Effector memory CD4-positive, alpha-beta T cell (primary cell): ENCODE measurements at regions not wholly inside any gene's neighbourhood (a gene's known extent, or its start where the extent isn't known, plus 50 kb on each side); places are given as distances from the start of the nearest gene placed in this dataset.
"Not testable (repeated sequence)": the region's sequence is repeated elsewhere in the genome, so short reads cannot be mapped to it uniquely, and the experiment has no call there.

Source experiments
- DNase-seq, 3 donors: peaks; one replicate each; pipeline ENCODE4 v3.0.0-alpha.2; 2020
- H3K27ac ChIP-seq: 2 replicates; pipeline ENCODE4 v1.7.0; 2013; ENCODE audit warnings: mild to moderate bottlenecking, low read length, moderate library complexity; ENCODE audit not compliant: insufficient read depth, poor library complexity, severe bottlenecking
- H3K27me3 ChIP-seq: replicated peaks from 2 replicates; pipeline ENCODE4 v1.7.0; 2013; ENCODE audit warnings: mild to moderate bottlenecking, low read length; ENCODE audit not compliant: insufficient read depth, control insufficient read depth, poor library complexity, severe bottlenecking
- H3K36me3 ChIP-seq: 2 replicates; pipeline ENCODE4 v1.7.0; 2013; ENCODE audit warnings: mild to moderate bottlenecking, low read length, moderate library complexity; ENCODE audit not compliant: control insufficient read depth, insufficient read depth
- H3K4me1 ChIP-seq: 2 replicates; pipeline ENCODE4 v1.7.0; 2013; ENCODE audit warnings: low read length, mild to moderate bottlenecking; ENCODE audit not compliant: control insufficient read depth, insufficient read depth, poor library complexity, severe bottlenecking
- H3K4me3 ChIP-seq: 2 replicates; pipeline ENCODE4 v1.7.0; 2013; ENCODE audit warnings: low read length, low read depth, mild to moderate bottlenecking; ENCODE audit not compliant: insufficient read depth, poor library complexity, severe bottlenecking
- H3K9me3 ChIP-seq: 2 replicates; pipeline ENCODE4 v1.7.0; 2013; ENCODE audit warnings: mild to moderate bottlenecking, low read length, moderate library complexity; ENCODE audit not compliant: control insufficient read depth

- Histone ChIP-seq H3K27ac (no peak overlapping the region), H3K4me3 (no peak overlapping the region), H3K4me1 (no peaks in the 10 kb centered on the region), H3K9me3 (peaks cover 9% of the 10 kb centered on the region), H3K27me3 (no peaks in the 10 kb centered on the region), H3K36me3 (no peaks in the 10 kb centered on the region)
- DNase-seq = no peak
These were observed 182.2 kb downstream of the SNRPN start for GRCh38 chr15:25137013-25137412.

DNA sequence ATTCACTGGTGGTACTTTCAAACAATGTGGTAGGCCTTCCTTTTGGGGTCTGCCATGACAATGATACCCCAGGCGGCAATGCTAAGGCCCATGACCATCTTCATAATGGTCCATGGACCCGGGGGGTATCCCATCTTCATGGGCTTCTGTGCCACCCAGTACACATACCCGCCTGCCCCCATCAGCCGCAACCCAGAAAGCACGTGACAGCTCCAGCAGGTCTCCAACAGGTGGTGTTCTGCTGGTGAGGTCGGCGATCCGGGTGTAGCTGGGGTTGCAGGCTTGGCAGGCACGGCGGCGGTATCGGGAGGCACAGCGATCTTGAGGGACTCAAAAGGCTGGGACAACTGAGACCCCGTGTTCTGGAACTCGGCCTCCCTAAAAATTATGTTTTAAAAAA is 214.5 kb downstream of the SNRPN start:
- no peak overlapping the region for H3K27ac ChIP-seq
- no peak for DNase-seq
- no peak overlapping the region for H3K4me3 ChIP-seq
- no peaks in the 10 kb centered on the region for H3K4me1 ChIP-seq
- H3K27me3 ChIP-seq = no peaks in the 10 kb centered on the region
- no peaks in the 10 kb centered on the region for H3K36me3 ChIP-seq
- peaks cover 11% of the 10 kb centered on the region for H3K9me3 ChIP-seq

GRCh38 chr15:25170113-25170731 is 215.4 kb downstream of the SNRPN start:
- H3K9me3 ChIP-seq = peaks cover 17% of the 10 kb centered on the region
- DNase-seq = no peak
- H3K27me3 ChIP-seq = no peaks in the 10 kb centered on the region
- no peak overlapping the region for H3K27ac ChIP-seq
- no peaks in the 10 kb centered on the region for H3K36me3 ChIP-seq
- no peak overlapping the region for H3K4me3 ChIP-seq
- no peaks in the 10 kb centered on the region for H3K4me1 ChIP-seq

- H3K36me3 ChIP-seq = no peaks in the 10 kb centered on the region
- H3K4me1 ChIP-seq = no peaks in the 10 kb centered on the region
- H3K27ac ChIP-seq = no peak overlapping the region
- no peak for DNase-seq
- H3K4me3 ChIP-seq = no peak overlapping the region
- no peaks in the 10 kb centered on the region for H3K27me3 ChIP-seq
- peaks cover 22% of the 10 kb centered on the region for H3K9me3 ChIP-seq
These were observed 216.0 kb downstream of the SNRPN start for GRCh38 chr15:25170781-25171110.

- DNase-seq = no peak
- Histone ChIP-seq H3K36me3 (no peaks in the 10 kb centered on the region), H3K27ac (no peak overlapping the region), H3K27me3 (no peaks in the 10 kb centered on the region), H3K4me1 (no peaks in the 10 kb centered on the region), H3K9me3 (peaks cover 26% of the 10 kb centered on the region), H3K4me3 (no peak overlapping the region)
These were observed 216.5 kb downstream of the SNRPN start for GRCh38 chr15:25171111-25171811.

- peaks cover 26% of the 10 kb centered on the region for H3K9me3 ChIP-seq
- H3K27ac ChIP-seq = no peak overlapping the region
- DNase-seq = no peak
- H3K4me1 ChIP-seq = no peaks in the 10 kb centered on the region
- H3K36me3 ChIP-seq = no peaks in the 10 kb centered on the region
- no peak overlapping the region for H3K4me3 ChIP-seq
- no peaks in the 10 kb centered on the region for H3K27me3 ChIP-seq
These were observed 217.3 kb downstream of the SNRPN start for GRCh38 chr15:25171856-25172687.

DNA sequence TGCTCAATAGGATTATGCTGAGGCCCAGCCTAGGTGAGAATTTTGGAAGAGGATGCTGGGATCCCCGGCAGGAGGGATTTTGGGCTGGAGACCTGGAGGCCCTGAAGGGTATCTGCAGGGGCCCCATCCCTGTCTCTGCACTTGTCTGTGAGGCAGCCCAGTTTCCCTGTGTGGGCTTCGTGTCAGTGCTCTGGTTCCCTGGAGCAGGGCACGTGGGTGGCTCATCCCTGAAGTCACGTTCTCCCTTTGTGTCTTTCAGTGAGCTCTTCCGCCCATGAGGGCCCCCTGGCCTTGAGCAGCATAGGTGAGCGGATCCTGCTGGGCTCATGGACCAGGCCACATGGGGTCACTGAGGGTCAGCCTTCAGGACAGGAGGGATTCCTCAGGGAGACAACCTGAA is 217.9 kb downstream of the SNRPN start:
- Histone ChIP-seq H3K27ac (no peak overlapping the region), H3K9me3 (peaks cover 26% of the 10 kb centered on the region), H3K4me3 (no peak overlapping the region), H3K27me3 (no peaks in the 10 kb centered on the region), H3K36me3 (no peaks in the 10 kb centered on the region), H3K4me1 (no peaks in the 10 kb centered on the region)
- no peak for DNase-seq

- Histone ChIP-seq H3K27me3 (no peaks in the 10 kb centered on the region), H3K36me3 (no peaks in the 10 kb centered on the region), H3K4me1 (no peaks in the 10 kb centered on the region), H3K9me3 (peaks cover 26% of the 10 kb centered on the region), H3K4me3 (no peak overlapping the region), H3K27ac (no peak overlapping the region)
- no peak for DNase-seq
These were observed 218.6 kb downstream of the SNRPN start for GRCh38 chr15:25173241-25174028.

- peaks cover 26% of the 10 kb centered on the region for H3K9me3 ChIP-seq
- H3K4me1 ChIP-seq, H3K36me3 ChIP-seq, H3K27ac ChIP-seq, H3K27me3 ChIP-seq, H3K4me3 ChIP-seq, DNase-seq: not testable (repeated sequence)
These were observed 219.4 kb downstream of the SNRPN start for GRCh38 chr15:25174149-25174548.
